ENCODE measurements at regions not wholly inside any gene's neighbourhood (a gene's known extent, or its start where the extent isn't known, plus 50 kb on each side); places are given as distances from the start of the nearest gene placed in this dataset.

GRCh38 chr4:63678358-63678931 is 730.8 kb downstream of the TECRL start:
- TF ChIP-seq, protein P1, sequence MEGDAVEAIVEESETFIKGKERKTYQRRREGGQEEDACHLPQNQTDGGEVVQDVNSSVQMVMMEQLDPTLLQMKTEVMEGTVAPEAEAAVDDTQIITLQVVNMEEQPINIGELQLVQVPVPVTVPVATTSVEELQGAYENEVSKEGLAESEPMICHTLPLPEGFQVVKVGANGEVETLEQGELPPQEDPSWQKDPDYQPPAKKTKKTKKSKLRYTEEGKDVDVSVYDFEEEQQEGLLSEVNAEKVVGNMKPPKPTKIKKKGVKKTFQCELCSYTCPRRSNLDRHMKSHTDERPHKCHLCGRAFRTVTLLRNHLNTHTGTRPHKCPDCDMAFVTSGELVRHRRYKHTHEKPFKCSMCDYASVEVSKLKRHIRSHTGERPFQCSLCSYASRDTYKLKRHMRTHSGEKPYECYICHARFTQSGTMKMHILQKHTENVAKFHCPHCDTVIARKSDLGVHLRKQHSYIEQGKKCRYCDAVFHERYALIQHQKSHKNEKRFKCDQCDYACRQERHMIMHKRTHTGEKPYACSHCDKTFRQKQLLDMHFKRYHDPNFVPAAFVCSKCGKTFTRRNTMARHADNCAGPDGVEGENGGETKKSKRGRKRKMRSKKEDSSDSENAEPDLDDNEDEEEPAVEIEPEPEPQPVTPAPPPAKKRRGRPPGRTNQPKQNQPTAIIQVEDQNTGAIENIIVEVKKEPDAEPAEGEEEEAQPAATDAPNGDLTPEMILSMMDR (IDR thresholded peaks at IDR 0.05; ENCODE audit: control insufficient read depth, extremely low read depth, insufficient read depth), result no peak

DNA sequence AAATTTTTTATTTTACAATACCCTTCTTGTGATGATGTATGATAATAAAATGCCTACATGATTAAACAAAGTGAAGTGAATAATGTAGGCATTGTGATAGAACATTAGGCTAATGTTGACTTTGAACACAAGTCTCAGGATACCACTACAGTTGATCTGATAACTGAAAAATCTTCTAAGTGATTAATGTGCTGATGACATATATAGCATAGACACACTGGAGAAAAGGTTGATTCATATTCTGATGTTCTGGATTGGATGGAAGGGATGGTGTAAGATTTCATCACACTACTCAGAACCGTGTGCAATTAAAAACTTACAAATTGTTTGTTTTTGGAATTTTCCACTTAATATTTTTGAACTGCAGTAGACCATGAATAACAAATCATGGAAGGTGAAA is 738.5 kb downstream of the TECRL start:
- no peak overlapping the region for H3K4me3 ChIP-seq (ENCODE audit: low read depth, low read length)
- no peak for DNase-seq (ENCODE audit: low read depth)
- TF ChIP-seq, protein P1 (IDR thresholded peaks at IDR 0.05; ENCODE audit: control insufficient read depth, extremely low read depth, insufficient read depth), result no peak

More at GRCh38 chr4:63678358-63678931, 730.8 kb downstream of the TECRL start:
- DNase-seq (ENCODE audit: low read depth), result no peak
- no peak overlapping the region for H3K4me3 ChIP-seq (ENCODE audit: low read depth, low read length)

DNA sequence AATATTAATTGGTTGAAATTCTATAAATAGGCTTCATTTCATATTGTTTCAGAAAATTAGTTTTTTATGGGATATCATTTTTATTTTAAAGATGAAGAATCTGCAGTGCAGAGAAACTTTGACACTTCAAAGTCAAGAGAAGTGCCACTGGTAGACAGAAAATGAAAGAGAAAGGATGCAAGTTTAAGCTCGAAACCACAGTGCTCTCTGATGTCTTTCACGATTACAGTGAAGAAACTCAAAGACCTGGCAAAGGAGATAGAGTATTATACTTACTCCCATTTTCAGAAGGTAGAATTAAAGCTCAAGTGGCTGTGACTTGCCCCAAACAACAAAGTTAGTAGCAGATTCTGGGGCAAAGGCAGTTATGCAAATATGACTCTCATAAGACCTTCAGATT is 745.4 kb downstream of the TECRL start:
- DNase-seq (ENCODE audit: low read depth), result no peak
- TF ChIP-seq, protein P1 (IDR thresholded peaks at IDR 0.05; ENCODE audit: control insufficient read depth, extremely low read depth, insufficient read depth), result no peak
- H3K4me3 ChIP-seq (ENCODE audit: low read depth, low read length), result no peak overlapping the region

DNA sequence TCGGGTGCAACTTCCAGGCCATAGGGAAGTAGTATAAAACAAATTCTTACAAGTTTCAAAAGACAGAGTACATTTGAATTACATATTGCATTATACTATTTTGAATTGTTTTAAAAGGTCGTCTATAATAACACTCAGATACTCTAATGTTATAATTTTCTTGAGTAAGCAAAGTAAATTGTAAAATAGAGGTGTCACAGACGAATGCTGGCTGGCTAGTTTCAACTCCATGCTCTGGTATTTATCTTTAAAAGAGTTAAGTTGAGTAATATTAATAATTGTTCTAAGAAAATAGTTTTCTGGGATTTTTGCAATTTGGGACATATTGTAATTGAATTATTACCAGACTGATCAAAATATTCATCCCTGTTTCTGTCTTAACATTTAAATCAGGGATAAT is 764.9 kb downstream of the TECRL start:
- DNase-seq (ENCODE audit: low read depth), result no peak
- no peak overlapping the region for H3K4me3 ChIP-seq (ENCODE audit: low read depth, low read length)
- TF ChIP-seq, protein P1 (IDR thresholded peaks at IDR 0.05; ENCODE audit: control insufficient read depth, extremely low read depth, insufficient read depth), result no peak

DNA sequence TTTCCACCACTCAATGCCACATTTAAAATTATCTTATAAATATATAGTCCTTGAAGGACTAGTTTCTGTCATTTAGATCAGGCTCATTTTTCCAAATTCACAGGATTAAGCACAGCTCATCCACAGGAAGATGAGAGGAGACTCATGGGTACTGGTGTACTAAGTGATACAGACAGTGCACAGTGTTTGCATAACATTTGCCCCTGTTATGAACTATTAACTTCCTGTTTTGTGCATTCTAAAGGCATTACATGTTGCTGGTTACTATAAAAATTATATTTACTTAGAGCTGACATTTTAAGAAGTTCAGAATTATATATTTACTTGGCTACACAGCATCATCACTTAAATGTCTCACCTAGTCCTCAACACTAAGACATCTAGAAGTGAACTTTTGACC is 772.0 kb downstream of the TECRL start:
- no peak for DNase-seq (ENCODE audit: low read depth)
- H3K4me3 ChIP-seq (ENCODE audit: low read depth, low read length), result no peak overlapping the region
- TF ChIP-seq, protein P1 (IDR thresholded peaks at IDR 0.05; ENCODE audit: control insufficient read depth, extremely low read depth, insufficient read depth), result no peak

DNA sequence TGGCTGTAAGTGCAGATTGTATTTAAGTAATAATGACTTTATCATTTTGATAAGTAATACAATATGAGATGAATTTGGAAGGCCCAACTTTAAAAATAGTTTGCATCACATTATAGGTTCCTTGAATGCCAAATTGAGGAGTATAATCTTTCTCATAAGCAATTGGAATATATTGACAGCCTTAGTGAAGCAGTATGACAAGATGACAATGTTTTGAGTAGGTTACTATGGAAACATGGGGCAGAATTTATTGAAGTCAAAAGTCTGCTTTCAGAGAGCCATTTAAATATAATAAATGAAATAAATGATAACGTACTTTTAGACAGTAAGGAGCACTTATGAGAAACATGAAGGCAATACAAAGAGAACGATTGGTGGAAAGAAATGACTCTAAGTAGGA is 776.4 kb downstream of the TECRL start:
- no peak overlapping the region for H3K4me3 ChIP-seq (ENCODE audit: low read depth, low read length)
- TF ChIP-seq, protein P1 (IDR thresholded peaks at IDR 0.05; ENCODE audit: control insufficient read depth, extremely low read depth, insufficient read depth), result no peak
- DNase-seq (ENCODE audit: low read depth), result no peak

- peak; percentile 32 for DNase-seq (ENCODE audit: low read depth)
- no peak overlapping the region for H3K4me3 ChIP-seq (ENCODE audit: low read depth, low read length)
- TF ChIP-seq, protein P1 (IDR thresholded peaks at IDR 0.05; ENCODE audit: control insufficient read depth, extremely low read depth, insufficient read depth), result no peak
Observed at GRCh38 chr4:63620271-63620670, 789.0 kb downstream of the TECRL start.
